GM18868 (cell line): ENCODE measurements at regions not wholly inside any gene's neighbourhood (a gene's known extent, or its start where the extent isn't known, plus 50 kb on each side); places are given as distances from the start of the nearest gene placed in this dataset.

Source experiments
- ATAC-seq: cut with Tn5 transposase; IDR thresholded peaks from one replicate; pipeline ENCODE4 v1.9.1; 2021; ENCODE audit warnings: mild to moderate bottlenecking, moderate library complexity; ENCODE audit not compliant: unreplicated experiment

- no peak for ATAC-seq
Measured at GRCh38 chr6:78577585-78577984, 289.8 kb upstream of the IRAK1BP1 start.

- no peak for ATAC-seq
Measured at GRCh38 chr6:78578430-78578829, 288.9 kb upstream of the IRAK1BP1 start.

GRCh38 chr6:78580923-78581322, 286.4 kb upstream of the IRAK1BP1 start:
- ATAC-seq, result peak; percentile 81

- ATAC-seq, result no peak
Measured at GRCh38 chr6:78583079-78583478, 284.3 kb upstream of the IRAK1BP1 start.

GRCh38 chr6:78589436-78589835, 277.9 kb upstream of the IRAK1BP1 start:
- ATAC-seq, result no peak

GRCh38 chr6:78593898-78594667, 273.3 kb upstream of the IRAK1BP1 start:
- ATAC-seq, result no peak

- no peak for ATAC-seq
Measured at GRCh38 chr6:78594668-78595066, 272.7 kb upstream of the IRAK1BP1 start.

- no peak for ATAC-seq
Measured at GRCh38 chr6:78597966-78598365, 269.4 kb upstream of the IRAK1BP1 start.

GRCh38 chr6:78598966-78599365, 268.4 kb upstream of the IRAK1BP1 start:
- no peak for ATAC-seq

- no peak for ATAC-seq
Measured at GRCh38 chr6:78599526-78599925, 267.8 kb upstream of the IRAK1BP1 start.

- ATAC-seq, result peak; percentile 49
Measured at GRCh38 chr6:78605909-78606446, 261.4 kb upstream of the IRAK1BP1 start.

- ATAC-seq, result no peak
Measured at GRCh38 chr6:78607189-78607588, 260.2 kb upstream of the IRAK1BP1 start.

GRCh38 chr6:78611102-78611620, 256.2 kb upstream of the IRAK1BP1 start:
- ATAC-seq, result no peak

GRCh38 chr6:78611886-78612480, 255.4 kb upstream of the IRAK1BP1 start:
- peak; percentile 19 for ATAC-seq

- ATAC-seq, result peak; percentile 36
Measured at GRCh38 chr6:78614961-78615360, 252.4 kb upstream of the IRAK1BP1 start.

- ATAC-seq, result peak; percentile 82
Measured at GRCh38 chr6:78615430-78615904, 251.9 kb upstream of the IRAK1BP1 start.

GRCh38 chr6:78618970-78619369, 248.4 kb upstream of the IRAK1BP1 start:
- ATAC-seq, result no peak

GRCh38 chr6:78623554-78623953, 243.8 kb upstream of the IRAK1BP1 start:
- ATAC-seq, result no peak

GRCh38 chr6:78629154-78629721, 238.1 kb upstream of the IRAK1BP1 start:
- no peak for ATAC-seq

- no peak for ATAC-seq
Measured at GRCh38 chr6:78629836-78630235, 237.5 kb upstream of the IRAK1BP1 start.

GRCh38 chr6:78631976-78632375, 235.4 kb upstream of the IRAK1BP1 start:
- no peak for ATAC-seq
